Stomach (tissue), 4 donors: ENCODE measurements at regions not wholly inside any gene's neighbourhood (a gene's known extent, or its start where the extent isn't known, plus 50 kb on each side); places are given as distances from the start of the nearest gene placed in this dataset.

Experiments
- EP300 ChIP-seq: sonication (generic); formaldehyde crosslinking; IDR thresholded peaks from one replicate; pipeline ENCODE4 v1.6.1; 2017; ENCODE audit warnings: antibody characterized with exemption
- POLR2A ChIP-seq, 4 donors: fragments of 450-650 bp; IDR thresholded peaks; one replicate each; pipeline ENCODE4 v1.6.1; 2016; ENCODE audit warnings: antibody characterized with exemption in 4 of 4, control low read depth in 2 of 4, mild to moderate bottlenecking in 1 of 4, moderate library complexity in 1 of 4
- TF ChIP-seq, protein P1 (sequence below), 7 experiments: fragments of 450-650 bp in 4 of 7; fragments of 200-600 bp in 3 of 7; sonication (generic) in 3 of 7; IDR thresholded peaks; one replicate each; pipeline ENCODE4 v1.5.1; 2016 to 2019; ENCODE audit warnings: antibody characterized with exemption in 7 of 7, control low read depth in 2 of 7, mild to moderate bottlenecking in 1 of 7

GRCh38 chr11:29373725-29374124 lies 643.1 kb downstream of the KCNA4 start:
- TF ChIP-seq EP300 = no peak
- TF ChIP-seq, protein P1, sequence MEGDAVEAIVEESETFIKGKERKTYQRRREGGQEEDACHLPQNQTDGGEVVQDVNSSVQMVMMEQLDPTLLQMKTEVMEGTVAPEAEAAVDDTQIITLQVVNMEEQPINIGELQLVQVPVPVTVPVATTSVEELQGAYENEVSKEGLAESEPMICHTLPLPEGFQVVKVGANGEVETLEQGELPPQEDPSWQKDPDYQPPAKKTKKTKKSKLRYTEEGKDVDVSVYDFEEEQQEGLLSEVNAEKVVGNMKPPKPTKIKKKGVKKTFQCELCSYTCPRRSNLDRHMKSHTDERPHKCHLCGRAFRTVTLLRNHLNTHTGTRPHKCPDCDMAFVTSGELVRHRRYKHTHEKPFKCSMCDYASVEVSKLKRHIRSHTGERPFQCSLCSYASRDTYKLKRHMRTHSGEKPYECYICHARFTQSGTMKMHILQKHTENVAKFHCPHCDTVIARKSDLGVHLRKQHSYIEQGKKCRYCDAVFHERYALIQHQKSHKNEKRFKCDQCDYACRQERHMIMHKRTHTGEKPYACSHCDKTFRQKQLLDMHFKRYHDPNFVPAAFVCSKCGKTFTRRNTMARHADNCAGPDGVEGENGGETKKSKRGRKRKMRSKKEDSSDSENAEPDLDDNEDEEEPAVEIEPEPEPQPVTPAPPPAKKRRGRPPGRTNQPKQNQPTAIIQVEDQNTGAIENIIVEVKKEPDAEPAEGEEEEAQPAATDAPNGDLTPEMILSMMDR (IDR thresholded peaks at IDR 0.05) = no peak
- no peak for TF ChIP-seq POLR2A (IDR thresholded peaks at IDR 0.05)
